ENCODE measurements at regions not wholly inside any gene's neighbourhood (a gene's known extent, or its start where the extent isn't known, plus 50 kb on each side); places are given as distances from the start of the nearest gene placed in this dataset.
"Not testable (repeated sequence)": the region's sequence is repeated elsewhere in the genome, so short reads cannot be mapped to it uniquely, and the experiment has no call there.

DNA sequence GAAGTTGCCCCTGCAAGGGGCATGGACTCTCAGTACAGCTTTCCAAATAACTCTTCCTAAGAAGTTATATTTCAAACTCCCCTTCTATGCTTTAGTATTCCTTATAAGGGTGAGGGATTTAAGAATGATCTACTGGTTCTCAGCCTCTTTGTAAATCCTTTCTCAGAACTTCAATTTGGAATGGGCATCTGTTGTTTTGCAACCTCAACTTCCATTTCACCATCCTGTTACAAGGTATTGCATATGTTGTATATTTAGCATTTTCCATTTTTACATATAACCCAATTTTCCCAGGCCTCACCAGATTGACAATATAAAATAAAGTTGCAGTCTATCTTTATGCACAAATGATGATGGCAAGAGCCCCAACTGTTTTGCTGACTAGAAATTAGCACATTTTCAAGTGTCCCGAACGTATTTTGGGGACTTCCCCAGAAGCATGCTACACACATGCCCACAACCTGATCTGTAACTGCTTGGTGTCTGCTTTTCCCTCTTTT, 154.9 kb upstream of the CARMIL1 start:
- no peak for DNase-seq (ENCODE audit: low spot score)

DNA sequence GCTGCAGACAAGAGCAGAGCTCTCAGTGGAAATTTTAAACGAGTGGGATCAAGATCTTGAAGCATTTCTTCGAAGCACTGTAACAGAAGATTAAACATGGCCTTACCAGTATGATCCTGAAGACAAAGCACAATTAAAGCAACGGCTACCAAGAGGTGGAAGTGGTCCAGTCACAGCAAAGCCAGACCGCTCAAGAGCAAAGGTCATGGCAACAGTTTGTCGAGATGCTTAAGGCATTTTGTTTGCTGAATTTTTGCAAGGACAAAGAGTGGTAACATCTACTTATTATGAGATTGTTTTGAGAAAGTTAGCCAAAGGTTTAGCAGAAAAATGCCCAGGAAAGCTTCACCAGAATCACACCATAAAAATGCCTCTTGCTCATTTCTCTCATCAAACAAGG, 153.4 kb upstream of the CARMIL1 start:
- no peak for DNase-seq (ENCODE audit: low spot score)

DNA sequence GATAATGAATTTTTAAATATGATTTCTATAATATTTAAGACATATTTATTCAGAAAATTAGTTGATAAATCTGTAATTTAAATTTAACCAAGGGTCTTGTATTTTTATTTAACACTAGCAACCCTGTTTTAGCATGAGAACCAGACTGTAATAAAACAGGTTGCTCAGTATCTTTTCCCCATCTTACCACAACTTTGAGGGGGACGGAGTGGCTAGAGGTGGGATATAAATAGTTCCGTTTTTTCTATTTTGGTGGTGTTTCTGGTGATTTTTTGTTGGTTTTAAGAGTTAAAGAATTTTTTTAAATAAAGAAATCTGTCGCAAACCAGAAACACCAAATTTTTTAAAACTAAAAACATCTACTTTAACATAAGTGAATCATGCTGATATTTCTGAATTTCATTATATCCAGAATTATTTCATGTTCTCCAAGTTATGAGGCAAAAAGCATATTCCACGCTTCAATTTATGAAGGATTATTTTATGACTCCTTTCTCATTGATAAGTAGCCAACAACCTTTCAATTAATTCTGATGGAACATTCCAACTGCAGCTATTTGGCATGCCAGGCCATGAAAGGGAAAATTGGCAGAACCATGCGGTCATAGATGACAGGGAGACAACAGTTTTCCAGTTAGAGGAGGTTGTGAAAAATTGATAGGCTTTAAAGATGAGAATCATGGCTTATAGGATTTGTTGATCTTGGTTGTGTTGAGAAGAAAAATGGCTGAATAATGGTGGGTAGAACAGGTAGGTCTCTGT, 151.9 kb upstream of the CARMIL1 start:
- DNase-seq (ENCODE audit: low spot score) = no peak

DNA sequence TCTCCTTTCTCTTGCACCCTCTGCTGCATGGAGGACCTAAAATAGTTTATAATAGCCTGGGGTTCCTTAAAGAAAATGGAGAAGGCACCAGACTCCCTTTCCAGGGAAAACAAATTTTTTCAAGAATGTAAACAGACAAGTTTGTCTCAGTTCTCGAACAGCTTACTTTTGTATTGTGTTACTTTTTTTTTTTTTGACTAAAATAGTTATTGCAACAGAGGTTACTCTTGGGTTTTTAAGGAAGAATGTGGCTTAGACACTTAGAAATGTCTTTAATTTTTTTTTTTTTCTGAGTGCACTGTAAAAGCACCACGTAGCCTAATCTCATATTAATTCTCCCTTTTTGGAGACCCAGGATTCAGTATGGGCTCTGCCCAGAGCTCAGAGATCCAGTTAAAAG, 148.7 kb upstream of the CARMIL1 start:
- no peak for DNase-seq (ENCODE audit: low spot score)

DNA sequence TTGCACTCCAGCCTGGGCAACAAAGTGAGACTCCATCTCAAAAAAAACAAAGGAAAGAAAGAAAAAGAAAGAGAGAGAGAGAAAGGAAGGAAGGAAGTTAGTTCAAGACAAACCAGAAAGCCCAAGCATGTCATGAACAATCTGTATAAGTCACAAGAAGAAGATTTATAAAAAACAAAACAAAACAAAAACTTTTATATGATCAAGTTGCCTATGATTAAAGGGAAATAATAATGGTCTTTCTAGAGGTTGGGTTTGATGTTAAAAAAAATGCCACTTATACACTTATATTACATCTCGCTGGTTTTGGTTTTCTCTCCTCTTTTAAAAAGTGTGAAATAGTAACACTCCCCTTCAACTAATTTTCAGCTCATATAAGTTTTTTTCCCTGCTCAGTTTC, 146.2 kb upstream of the CARMIL1 start:
- no peak for DNase-seq (ENCODE audit: low spot score)

DNA sequence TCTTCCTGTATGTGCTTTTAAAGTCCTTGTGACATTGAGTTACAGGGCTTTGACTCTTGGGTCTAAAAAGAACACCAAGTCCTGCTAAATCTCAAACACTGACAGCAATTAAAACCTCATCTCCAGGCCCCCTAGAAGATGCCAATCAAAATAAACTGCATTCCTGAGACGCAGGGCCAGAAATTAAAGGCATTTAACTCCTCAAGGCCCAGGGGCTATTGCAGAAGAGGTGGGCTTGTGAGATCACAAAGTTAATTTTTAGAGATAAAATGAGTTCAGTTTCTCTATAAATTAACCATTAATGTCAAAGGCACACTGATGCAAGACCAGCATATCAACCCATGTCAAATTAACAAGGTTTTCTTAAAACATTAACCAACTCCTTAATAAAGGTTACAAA, 145.6 kb upstream of the CARMIL1 start:
- DNase-seq (ENCODE audit: low spot score) = no peak

DNA sequence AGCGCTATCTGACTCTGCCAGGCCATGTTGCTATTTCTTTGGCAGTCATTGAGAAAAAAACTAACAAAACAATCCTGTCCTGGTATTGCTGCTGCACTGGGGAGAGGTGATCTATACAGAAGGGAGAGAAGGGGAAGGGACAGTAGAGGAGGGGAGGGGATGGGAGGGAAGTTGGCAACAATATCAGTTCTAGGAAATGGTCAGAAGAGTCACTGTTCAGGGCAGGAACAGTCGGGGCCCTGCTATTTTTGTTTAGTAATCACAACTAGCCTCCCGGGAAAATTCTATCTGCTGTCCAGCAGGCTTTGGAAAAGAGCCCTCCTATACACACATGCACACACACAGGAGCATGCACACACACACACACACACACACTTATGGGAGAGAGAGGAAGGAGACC, 142.3 kb upstream of the CARMIL1 start:
- DNase-seq (ENCODE audit: low spot score) = no peak

DNA sequence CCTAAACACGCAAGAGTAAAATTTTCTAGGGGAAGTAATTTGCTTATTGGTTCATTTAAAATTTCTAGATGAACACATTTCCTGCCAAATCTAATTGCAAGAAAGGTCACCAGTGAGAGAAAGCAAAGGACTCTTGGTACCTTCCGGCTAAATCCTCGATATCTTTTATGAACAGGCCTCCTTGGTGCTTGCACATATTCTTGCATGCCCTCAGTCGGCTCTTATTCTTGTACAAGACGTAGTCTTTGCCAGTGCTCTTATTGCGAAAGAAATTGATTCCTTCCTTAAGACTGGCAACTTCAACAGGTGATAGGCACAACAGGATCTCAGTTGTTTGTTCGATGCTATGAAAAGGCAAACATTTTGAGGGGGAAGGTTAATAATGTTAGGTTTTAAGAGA, 141.7 kb upstream of the CARMIL1 start:
- DNase-seq (ENCODE audit: low spot score) = no peak

DNA sequence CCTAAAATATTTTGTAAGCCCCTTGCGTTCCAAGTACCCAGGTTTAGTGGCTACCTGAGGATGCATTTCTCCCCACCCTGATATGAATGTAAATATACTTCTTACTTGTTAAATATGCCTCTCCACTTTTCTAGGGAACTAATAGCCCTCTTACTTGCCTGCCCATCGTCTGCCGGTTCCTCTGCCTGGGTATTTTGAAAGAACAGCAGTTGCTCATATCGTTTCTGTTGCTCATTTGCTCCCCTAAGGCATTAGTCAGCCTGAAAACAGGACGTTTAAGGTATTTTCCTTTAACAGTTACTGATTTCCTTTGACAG, 141.3 kb upstream of the CARMIL1 start:
- no peak for DNase-seq (ENCODE audit: low spot score)

DNA sequence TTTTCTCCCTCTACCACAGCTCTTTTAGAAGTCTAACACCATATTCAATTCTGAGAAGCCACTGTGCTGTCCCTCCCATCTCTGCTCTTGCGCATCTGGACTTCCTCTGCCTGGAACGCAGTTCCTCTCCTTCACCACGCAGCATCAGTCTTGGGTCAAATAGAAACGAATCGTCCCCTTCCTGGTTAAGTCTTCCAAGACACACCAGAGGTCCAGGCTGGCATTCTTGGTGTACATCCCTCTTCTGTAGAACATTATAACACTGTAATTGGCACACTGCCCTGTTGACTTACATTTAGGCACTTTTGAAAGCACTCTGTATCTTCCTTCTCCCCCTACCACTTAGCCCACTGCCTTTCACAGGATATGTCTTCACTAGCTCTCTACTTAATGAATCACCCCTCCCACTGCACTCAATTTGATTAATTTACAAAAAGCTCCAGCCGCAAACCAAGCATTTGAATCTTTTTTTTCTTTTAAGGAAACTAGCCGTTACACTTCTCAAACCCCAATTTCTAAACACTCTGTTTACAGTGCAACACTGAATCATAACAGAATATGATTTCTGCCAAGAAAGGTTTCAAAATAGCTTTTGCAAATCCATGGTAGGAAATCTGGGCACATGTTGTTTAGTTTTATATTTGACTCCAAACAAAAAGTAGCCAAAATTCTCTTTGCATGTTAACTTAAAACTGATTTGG, 140.8 kb upstream of the CARMIL1 start:
- DNase-seq (ENCODE audit: low spot score) = peak; percentile 6

DNA sequence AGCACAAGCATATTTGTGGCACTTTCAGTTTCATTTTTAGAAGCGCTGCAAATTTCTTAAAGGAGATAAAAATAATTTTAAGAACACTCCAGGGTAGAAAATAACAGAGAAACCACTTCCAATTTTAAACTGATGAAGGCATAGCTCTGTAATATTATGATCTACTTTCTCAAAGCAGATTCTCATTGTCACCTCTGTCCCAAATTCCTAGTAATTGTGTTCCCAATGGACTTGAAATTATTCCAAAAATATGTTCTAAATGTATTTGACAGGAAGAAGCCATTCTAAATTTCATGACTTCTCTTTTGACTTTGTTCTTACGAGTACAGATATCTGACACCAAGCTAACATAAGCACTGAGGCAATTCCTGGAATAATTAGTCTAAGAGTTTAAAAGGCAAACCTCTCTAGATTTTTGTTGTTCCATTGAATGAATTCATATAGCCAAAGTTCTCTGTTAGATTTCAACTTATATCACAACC, 140.2 kb upstream of the CARMIL1 start:
- DNase-seq (ENCODE audit: low spot score) = no peak

DNA sequence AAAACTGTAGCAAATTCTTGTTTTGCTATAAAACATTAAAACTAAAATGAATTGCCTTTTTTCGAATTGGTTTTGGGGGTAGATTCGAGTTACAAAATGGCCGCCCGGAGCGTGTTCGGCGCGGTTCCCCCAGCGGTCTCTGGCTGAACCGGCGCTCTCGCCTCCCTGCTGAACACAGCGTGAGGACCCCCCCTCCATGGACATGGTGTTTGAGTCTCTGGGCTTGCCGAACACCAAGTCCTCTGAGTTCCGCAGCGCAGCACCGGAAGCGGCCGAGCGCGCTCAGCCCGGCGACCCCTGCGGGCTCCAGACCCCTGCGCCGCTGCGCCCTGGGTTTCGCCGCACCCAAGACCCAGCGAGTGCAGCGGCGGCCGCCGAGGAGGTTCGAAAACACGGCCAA, 139.6 kb upstream of the CARMIL1 start:
- DNase-seq (ENCODE audit: low spot score) = not testable (repeated sequence)

DNA sequence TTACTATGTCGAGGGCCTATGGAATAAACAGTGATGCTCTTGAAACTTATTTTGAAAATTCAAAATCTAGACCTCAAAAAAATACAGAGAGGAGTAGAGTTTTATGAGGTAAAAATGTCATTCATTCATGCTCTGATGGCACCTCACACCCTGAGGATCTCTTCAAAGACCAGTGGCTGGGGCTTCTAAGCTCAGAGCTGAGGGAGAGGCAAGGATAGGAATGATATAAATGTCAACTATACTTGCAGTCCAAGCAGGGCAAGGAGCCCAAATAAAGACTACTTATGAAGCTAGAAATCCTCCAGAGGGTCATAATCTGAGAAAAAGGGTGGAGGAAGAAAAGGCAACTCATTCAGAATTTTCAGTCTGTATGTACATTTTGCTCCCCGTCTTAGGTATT, 136.7 kb upstream of the CARMIL1 start:
- DNase-seq (ENCODE audit: low spot score) = no peak

DNA sequence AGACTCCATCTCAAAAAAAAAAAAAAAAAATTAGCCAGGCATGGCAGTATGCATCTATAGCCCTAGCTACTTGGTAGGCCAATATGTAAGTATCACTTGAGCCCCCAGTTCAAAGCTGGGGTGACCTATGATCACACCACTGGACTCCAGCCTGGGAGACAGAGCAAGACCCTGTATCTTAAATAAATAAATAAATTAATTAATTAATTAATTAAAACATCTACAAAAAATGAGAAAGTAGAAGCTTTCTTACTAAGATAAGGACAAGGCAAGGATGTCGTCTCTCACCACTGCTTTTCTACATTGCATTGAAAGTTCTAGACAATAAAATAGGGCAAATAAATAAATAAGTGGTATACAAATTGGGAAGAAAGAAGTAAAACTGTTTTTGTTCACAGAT, 134.3 kb upstream of the CARMIL1 start:
- DNase-seq (ENCODE audit: low spot score) = no peak

DNA sequence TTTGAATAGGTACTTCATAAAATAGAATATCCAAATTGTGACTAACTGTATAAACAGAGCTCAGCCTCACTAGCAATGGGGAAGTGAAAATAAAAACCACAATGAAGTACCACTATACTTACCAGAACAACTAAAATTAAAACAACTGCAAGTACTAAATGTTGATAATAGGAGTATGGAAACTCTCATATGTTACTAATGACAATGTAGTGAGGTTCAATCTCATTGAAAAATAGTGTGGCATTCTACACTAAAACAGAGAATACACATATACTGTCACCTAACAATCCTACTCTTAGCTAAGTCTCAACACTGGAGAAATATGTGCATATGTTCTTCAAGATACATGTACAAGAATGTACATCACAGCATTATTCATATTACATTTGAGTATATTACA, 132.0 kb upstream of the CARMIL1 start:
- DNase-seq (ENCODE audit: low spot score) = no peak

DNA sequence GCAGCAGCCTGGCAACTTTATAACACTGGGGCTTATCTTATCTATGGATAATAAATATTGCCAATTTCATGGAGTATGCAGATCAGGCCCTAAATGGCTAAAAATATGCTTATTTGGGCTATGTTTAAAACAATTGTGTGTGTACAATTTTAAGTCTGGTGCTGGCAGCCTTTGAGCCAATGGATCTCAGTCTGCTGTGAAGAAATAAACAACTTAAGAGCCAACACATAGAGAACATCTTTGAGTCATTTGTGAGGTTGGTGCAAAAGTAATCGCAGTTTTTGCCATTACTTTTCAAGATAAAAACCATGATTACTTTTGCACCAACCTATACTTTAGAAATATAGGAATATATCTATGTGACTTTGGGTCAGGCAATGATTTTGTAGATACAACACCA, 129.1 kb upstream of the CARMIL1 start:
- DNase-seq (ENCODE audit: low spot score) = no peak

DNA sequence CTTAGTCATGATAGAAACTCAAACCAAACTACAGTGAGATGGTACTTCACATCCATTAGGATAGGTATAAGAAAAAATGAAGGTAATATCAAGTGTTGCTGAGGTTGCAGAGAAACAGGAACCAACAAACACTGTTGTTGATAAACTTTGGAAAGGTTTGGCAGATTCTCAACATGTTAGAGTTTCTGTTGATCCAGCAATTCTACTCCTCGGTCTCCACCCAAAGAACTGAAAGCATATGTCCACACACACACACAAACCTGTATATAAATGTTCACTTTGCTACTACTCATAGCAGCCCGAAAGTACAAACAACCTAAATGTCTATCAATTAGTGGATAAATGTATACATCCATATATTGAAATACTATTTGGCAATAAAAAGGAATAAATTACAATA, 128.3 kb upstream of the CARMIL1 start:
- no peak for DNase-seq (ENCODE audit: low spot score)

DNA sequence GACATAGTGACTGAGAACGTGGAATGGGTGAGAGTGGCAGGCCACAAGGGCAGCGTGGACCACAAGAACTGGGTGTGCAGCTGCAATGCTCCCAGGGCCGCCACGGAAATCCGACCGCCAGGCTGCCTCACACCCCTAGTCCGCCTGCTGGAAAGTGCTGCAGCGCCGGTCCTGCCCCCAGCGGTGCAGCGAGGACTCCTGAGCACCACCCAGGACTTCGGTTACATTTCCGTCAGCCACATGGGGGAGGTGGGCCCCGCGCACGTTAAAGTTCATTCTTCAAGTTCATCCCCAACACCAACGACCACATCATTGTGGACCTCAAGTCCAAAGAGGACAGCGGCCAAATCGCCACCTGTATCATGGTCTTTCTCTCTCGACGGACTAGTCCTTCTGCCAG, 126.1 kb upstream of the CARMIL1 start:
- no peak for DNase-seq (ENCODE audit: low spot score)

DNA sequence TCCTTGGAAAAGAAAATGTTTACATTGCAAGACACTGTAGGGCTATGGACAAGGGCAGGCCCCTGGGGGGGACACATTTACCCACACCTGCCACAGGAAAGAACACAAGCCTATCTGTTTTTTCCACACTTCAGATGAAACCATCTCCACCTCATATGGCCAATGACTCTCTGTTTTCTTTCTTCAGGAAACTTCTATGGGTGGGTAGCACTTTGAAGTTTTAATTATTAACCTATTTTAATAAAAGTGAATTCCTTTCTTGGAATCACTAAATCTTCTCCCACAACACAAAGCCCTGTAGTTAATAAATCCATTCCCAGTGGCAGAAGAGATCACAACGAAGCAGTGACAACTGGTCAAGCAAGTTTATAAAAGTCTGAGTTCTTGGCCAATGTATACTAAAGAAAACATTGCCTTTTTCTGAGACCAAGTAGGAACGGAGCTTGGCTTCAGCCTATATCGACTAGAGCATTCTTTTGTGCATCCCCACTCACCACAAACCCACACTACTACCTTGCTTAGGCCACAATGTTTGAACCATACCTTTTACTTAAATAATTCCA, 125.1 kb upstream of the CARMIL1 start:
- no peak for DNase-seq (ENCODE audit: low spot score)

DNA sequence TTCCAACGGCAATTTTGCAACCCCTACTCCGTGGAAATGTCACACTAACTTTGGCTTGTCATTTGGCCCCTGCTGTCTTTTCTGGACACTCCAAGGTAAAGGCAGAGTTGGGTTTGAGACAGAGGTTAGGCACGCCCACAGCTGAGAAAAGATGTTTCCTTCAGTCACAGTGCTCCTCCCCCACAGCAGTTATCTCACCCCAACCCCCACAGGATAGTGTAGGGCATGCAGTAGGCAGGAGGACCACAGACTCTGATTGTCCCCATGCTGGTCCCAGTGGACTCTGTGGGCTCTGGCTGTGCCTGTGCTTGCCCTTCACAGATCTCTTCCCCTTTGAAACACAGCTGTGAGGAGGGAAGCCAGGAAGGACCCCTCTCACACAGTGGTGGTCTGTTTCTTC, 124.0 kb upstream of the CARMIL1 start:
- no peak for DNase-seq (ENCODE audit: low spot score)

DNA sequence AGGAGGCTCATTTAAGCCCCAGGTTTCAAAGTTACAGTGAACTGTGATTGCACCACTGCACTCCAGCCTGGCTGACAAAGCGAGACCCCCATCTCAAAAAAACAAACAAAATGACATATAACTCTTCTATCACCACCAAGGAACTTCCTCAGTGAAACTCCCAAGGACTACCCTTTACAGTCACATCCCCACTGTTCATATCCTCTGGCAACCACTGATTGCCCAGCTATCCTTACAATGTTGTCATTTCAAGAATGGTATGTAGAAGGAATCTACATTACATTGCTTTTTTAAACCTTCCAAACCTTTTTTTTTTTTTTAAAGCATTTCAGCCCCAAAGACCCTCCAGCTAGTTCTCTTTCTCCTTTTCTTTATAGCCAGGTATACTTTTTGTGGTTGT, 123.1 kb upstream of the CARMIL1 start:
- DNase-seq (ENCODE audit: low spot score) = no peak

DNA sequence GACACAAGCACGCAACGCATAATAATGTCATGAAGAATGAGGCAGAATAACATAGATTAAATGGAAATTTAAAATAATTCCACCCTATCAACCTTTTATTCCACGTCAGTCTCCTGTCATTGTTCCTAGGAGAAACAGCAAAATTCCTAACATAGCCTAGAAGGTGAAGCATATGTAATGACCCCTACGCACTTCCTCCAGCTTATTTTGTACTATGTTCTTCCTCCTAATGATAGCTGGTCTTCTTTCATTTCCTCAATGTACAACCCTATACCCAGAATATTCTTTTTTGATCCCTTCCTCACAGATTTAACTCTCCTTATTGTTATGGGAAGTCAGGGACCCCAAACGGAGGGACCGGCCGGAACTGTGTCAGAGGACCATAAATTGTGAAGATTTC, 122.0 kb upstream of the CARMIL1 start:
- DNase-seq (ENCODE audit: low spot score) = no peak

DNA sequence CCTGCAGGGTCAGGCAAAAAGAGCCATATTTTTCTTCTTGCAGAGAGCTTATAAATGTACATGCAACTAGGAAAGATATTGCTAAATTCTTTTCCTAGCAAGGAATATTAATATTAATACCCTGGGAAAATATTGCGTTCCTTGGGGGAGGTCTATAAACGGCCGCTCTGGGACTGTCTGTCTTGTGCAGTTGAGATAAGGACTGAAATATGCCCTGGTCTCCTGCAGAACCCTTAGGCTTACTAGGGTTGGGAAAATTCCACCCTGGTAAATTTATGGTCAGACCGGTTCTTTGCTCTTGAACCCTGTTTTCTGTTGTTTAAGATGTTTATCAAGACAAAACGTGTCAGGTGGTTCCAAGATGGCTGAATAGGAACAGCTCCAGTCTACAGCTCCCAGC, 121.3 kb upstream of the CARMIL1 start:
- no peak for DNase-seq (ENCODE audit: low spot score)

All from SW480 (cell line).